Suprapubic skin (tissue), 4 donors: ENCODE measurements at regions not wholly inside any gene's neighbourhood (a gene's known extent, or its start where the extent isn't known, plus 50 kb on each side); places are given as distances from the start of the nearest gene placed in this dataset.
"Not testable (repeated sequence)": the region's sequence is repeated elsewhere in the genome, so short reads cannot be mapped to it uniquely, and the experiment has no call there.

ENCODE experiments used
- DNase-seq, 2 donors: peaks; one replicate each; pipeline ENCODE4 v3.0.0-alpha.2; 2019; ENCODE audit warnings: low spot score in 2 of 2
- H3K27ac ChIP-seq: fragments of 200-600 bp; sonication (generic); one replicate; pipeline ENCODE4 v1.5.1; 2019
- H3K27me3 ChIP-seq: fragments of 200-600 bp; sonication (generic); one replicate; pipeline ENCODE4 v1.5.1; 2019
- H3K36me3 ChIP-seq: fragments of 200-600 bp; sonication (generic); one replicate; pipeline ENCODE4 v1.5.1; 2019
- H3K4me1 ChIP-seq: fragments of 200-600 bp; sonication (generic); one replicate; pipeline ENCODE4 v1.5.1; 2019
- H3K4me3 ChIP-seq: fragments of 200-600 bp; sonication (generic); one replicate; pipeline ENCODE4 v1.5.1; 2019; ENCODE audit warnings: mild to moderate bottlenecking
- H3K9me3 ChIP-seq: fragments of 200-600 bp; sonication (generic); one replicate; pipeline ENCODE4 v1.5.1; 2019
- CTCF ChIP-seq, 2 donors: fragments of 200-600 bp in 1 of 2; fragments of 450-650 bp in 1 of 2; sonication (generic) in 1 of 2; IDR thresholded peaks; one replicate each; pipeline ENCODE4 v1.5.1; 2016 to 2019; ENCODE audit warnings: antibody characterized with exemption in 2 of 2, mild to moderate bottlenecking in 1 of 2, moderate library complexity in 1 of 2
- WGBS: methylation state at CpG from one replicate; pipeline ENCODE4 v1.1.5; 2018; 5-methylcytosine and 5-hydroxymethylcytosine counted together

DNA sequence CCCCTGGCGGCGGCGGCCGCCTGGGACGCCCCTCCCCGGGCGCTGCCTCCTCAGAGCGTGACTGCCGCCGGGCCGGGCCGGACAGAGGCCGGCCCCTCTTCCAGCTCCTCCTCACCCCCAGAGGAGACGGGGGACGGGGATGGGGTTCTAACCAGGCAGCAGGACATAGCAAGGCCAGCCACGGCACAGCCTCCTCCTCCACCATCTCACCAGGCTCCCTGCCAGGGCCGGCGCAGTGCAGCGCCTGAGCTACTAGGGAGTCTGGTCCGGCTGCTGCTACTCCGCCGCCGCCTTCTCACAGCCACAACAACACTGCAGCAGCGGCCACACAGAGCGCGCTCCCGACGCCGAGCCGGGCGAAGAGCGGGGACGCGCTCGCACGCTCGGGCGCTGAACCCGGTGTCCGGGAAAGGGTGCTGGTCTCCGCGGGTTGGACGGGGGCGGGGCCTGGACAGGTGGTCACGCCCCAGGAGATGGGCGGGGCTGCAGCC is 112.3 kb downstream of the POTEC start:
- not testable (repeated sequence) for H3K27me3 ChIP-seq, DNase-seq, H3K27ac ChIP-seq, H3K4me1 ChIP-seq, H3K9me3 ChIP-seq, H3K36me3 ChIP-seq
- 2% methylated on average over 7 of the region's 46 CpGs for WGBS
- TF ChIP-seq CTCF (IDR thresholded peaks at IDR 0.05): peak in 1 of 2 donors; percentile 5
- peak overlapping the region; percentile 52 for H3K4me3 ChIP-seq

DNA sequence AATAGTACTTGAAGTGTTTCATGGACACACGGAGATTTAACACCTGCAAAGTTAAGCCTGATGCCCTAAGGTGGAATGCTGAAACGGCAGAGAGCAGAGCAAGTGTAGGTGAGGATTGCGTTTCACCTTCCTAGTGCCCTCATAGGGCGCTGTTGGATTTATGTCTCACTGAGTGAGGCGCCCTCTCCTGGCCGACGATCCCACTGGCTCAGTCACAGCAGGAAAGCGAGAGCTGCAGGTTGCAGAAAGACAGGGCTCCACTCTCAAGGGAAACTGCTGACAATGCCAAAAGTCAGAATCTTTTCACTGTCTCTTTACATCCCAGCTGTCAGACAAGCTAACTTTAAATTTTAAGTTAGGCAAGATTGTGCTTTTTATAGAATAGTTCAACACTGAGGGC is 127.6 kb downstream of the POTEC start:
- not testable (repeated sequence) for H3K36me3 ChIP-seq, H3K27me3 ChIP-seq, DNase-seq, H3K27ac ChIP-seq, H3K4me3 ChIP-seq, H3K4me1 ChIP-seq, H3K9me3 ChIP-seq
- peak in 1 of 2 donors; percentile 44 for TF ChIP-seq CTCF (IDR thresholded peaks at IDR 0.05)
- 0% methylated on average over 5 of the region's 8 CpGs for WGBS

- not testable (repeated sequence) for H3K27me3 ChIP-seq, H3K36me3 ChIP-seq, H3K27ac ChIP-seq, H3K9me3 ChIP-seq, DNase-seq, H3K4me1 ChIP-seq, H3K4me3 ChIP-seq
- 43% methylated on average over 4 of the region's 6 CpGs for whole genome bisulfite sequencing
These were observed 128.0 kb downstream of the POTEC start for GRCh38 chr18:14415399-14415798.

- H3K9me3 ChIP-seq, H3K27me3 ChIP-seq, H3K4me1 ChIP-seq, H3K36me3 ChIP-seq, DNase-seq, H3K4me3 ChIP-seq, H3K27ac ChIP-seq: not testable (repeated sequence)
- peak in 1 of 2 donors; percentile 23 for TF ChIP-seq CTCF (IDR thresholded peaks at IDR 0.05)
- WGBS: 51% methylated on average over 3 of the region's 3 CpGs
These were observed 147.9 kb downstream of the POTEC start for GRCh38 chr18:14395533-14395932.

DNA sequence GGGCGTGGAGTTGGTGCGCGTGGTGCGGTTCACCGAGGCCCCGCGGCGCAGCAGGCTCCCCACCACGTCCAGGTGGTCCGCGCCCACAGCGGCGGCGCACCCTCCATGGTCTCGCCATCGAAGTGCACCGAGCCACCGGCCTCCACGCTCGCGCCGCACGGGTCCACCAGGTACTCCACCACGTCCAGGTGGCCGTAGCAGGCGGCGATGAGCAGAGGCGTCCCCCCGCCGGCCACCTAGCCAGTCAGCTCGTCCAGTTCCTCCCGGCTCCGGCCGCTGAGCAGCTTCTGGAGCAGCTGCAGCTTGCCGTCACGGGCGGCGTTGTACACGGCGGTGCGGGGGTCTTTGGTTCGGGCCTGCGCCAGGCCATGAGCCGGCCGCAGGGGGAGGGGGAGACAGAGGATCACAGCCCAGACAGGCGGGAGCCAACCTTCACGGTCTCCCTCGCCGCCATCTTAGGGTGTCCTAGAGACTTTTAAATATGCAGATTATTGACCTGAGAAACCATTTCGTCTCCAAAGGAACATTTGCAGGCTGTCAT is 149.8 kb downstream of the POTEC start:
- H3K9me3 ChIP-seq, H3K27me3 ChIP-seq, DNase-seq, H3K4me1 ChIP-seq, H3K27ac ChIP-seq, H3K36me3 ChIP-seq, H3K4me3 ChIP-seq: not testable (repeated sequence)
- 97% methylated on average over 39 of the region's 50 CpGs for WGBS

GRCh38 chr18:14392604-14393003 is 150.8 kb downstream of the POTEC start:
- H3K9me3 ChIP-seq, DNase-seq, H3K27ac ChIP-seq, H3K4me3 ChIP-seq, H3K36me3 ChIP-seq, H3K27me3 ChIP-seq, H3K4me1 ChIP-seq: not testable (repeated sequence)
- WGBS: 96% methylated on average over 20 of the region's 24 CpGs

- WGBS: 100% methylated on average over 1 of the region's 1 CpG
- H3K4me3 ChIP-seq, H3K9me3 ChIP-seq, H3K27ac ChIP-seq, DNase-seq, H3K4me1 ChIP-seq, H3K27me3 ChIP-seq, H3K36me3 ChIP-seq: not testable (repeated sequence)
These were observed 158.4 kb downstream of the POTEC start for GRCh38 chr18:14384961-14385360.

GRCh38 chr18:14382666-14383065 is 160.7 kb downstream of the POTEC start:
- not testable (repeated sequence) for DNase-seq, H3K9me3 ChIP-seq, H3K4me1 ChIP-seq, H3K4me3 ChIP-seq, H3K27me3 ChIP-seq, H3K27ac ChIP-seq, H3K36me3 ChIP-seq
- WGBS: 76% methylated on average over 16 of the region's 25 CpGs

DNA sequence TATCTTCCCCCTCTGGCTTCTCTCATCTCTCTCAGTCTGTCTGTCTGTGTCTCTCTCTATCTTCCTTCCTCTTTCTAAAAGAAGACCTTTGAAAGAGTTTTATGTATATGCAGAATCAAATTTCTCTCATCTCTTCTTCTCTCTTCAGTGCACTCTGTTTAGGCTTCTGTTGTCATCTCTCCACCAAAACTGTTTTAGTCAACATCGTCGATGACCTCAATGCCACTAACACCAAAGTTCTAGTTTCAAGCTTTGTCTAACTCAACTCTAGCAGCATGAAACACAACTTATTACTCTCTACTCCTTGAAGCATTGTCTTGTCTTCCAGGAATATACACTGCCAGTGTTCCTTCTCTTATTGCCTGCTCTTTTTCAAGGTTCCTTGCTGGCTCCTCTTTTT is 163.9 kb downstream of the POTEC start:
- H3K4me1 ChIP-seq, H3K9me3 ChIP-seq, H3K36me3 ChIP-seq, H3K27me3 ChIP-seq, H3K27ac ChIP-seq, H3K4me3 ChIP-seq, DNase-seq: not testable (repeated sequence)
- 100% methylated on average over 2 of the region's 2 CpGs for WGBS

- H3K4me1 ChIP-seq, H3K36me3 ChIP-seq, H3K9me3 ChIP-seq, H3K27ac ChIP-seq, H3K4me3 ChIP-seq, DNase-seq, H3K27me3 ChIP-seq: not testable (repeated sequence)
- 84% methylated on average over 24 of the region's 24 CpGs for WGBS
These were observed 165.0 kb downstream of the POTEC start for GRCh38 chr18:14378376-14378775.

- H3K4me1 ChIP-seq, H3K27me3 ChIP-seq, H3K4me3 ChIP-seq, H3K36me3 ChIP-seq, H3K27ac ChIP-seq, H3K9me3 ChIP-seq, DNase-seq: not testable (repeated sequence)
- WGBS: 94% methylated on average over 8 of the region's 18 CpGs
These were observed 182.1 kb downstream of the POTEC start for GRCh38 chr18:14361346-14361745.
